OCI-LY7 (cell line): ENCODE measurements at regions not wholly inside any gene's neighbourhood (a gene's known extent, or its start where the extent isn't known, plus 50 kb on each side); places are given as distances from the start of the nearest gene placed in this dataset.
"Not testable (repeated sequence)": the region's sequence is repeated elsewhere in the genome, so short reads cannot be mapped to it uniquely, and the experiment has no call there.

ENCODE experiments used
- BruUV-seq: library from RNA; stranded (reverse); fragments of 400-500 nt; replicated peaks from 2 replicates; lab custom pipeline; 2021; lab: Mats Ljungman, UMichigan
- CTCF ChIA-PET: fragments of 300-600 bp; sonication (Branson Sonifier 250); formaldehyde crosslinking; loops from one replicate; lab custom pipeline; 2022; ENCODE audit warnings: antibody characterized with exemption; ENCODE audit not compliant: unreplicated experiment; lab: Charles Lee
- POLR2A ChIA-PET: fragments of 300-600 bp; sonication (Branson Sonifier 250); formaldehyde crosslinking; loops from one replicate; lab custom pipeline; 2022; ENCODE audit warnings: antibody characterized with exemption; lab: Charles Lee
- DNase-seq: peaks from one replicate; pipeline ENCODE4 v3.0.0-alpha.2; 2015; ENCODE audit warnings: low spot score
- H2AFZ ChIP-seq: fragments of 200-600 bp; sonication (generic), shearing (Covaris generic); 2 replicates; pipeline ENCODE4 v1.6.1; 2014; ENCODE audit warnings: mild to moderate bottlenecking, antibody characterized with exemption, low read length, moderate library complexity
- H3K27ac ChIP-seq: fragments of 200-600 bp; sonication (generic); 2 replicates; pipeline ENCODE4 v1.5.1; 2014; ENCODE audit warnings: mixed run types, low read depth, mild to moderate bottlenecking, moderate library complexity, low read length, inconsistent platforms; ENCODE audit not compliant: poor library complexity, severe bottlenecking
- H3K36me3 ChIP-seq: fragments of 200-600 bp; sonication (generic); 2 replicates; pipeline ENCODE4 v1.6.1; 2014; ENCODE audit warnings: mild to moderate bottlenecking, antibody characterized with exemption, low read length, moderate library complexity, mixed read lengths; ENCODE audit not compliant: insufficient read depth
- H3K4me1 ChIP-seq: fragments of 200-600 bp; sonication (generic); 2 replicates; pipeline ENCODE4 v1.5.1; 2014; ENCODE audit warnings: mild to moderate bottlenecking, low read length; ENCODE audit not compliant: insufficient read depth, poor library complexity, severe bottlenecking
- H3K4me2 ChIP-seq: fragments of 200-600 bp; sonication (generic); 2 replicates; pipeline ENCODE4 v1.6.1; 2014; ENCODE audit warnings: mild to moderate bottlenecking, low read length
- H3K4me3 ChIP-seq: fragments of 200-600 bp; sonication (generic); 2 replicates; pipeline ENCODE4 v1.5.1; 2014; ENCODE audit warnings: mild to moderate bottlenecking, low read depth, low read length; ENCODE audit not compliant: poor library complexity, severe bottlenecking
- H3K79me2 ChIP-seq: fragments of 200-600 bp; sonication (generic); 2 replicates; pipeline ENCODE4 v1.6.1; 2016; ENCODE audit warnings: low read depth, mild to moderate bottlenecking, low read length, moderate library complexity, mixed read lengths; ENCODE audit not compliant: insufficient read depth
- H3K9me2 ChIP-seq: fragments of 200-600 bp; sonication (generic); 2 replicates; pipeline ENCODE4 v1.6.1; 2016; ENCODE audit warnings: mild to moderate bottlenecking, low read length, mixed read lengths; ENCODE audit not compliant: insufficient read depth
- H3K9me3 ChIP-seq: fragments of 200-600 bp; sonication (generic); 2 replicates; pipeline ENCODE4 v1.6.1; 2014; ENCODE audit warnings: mild to moderate bottlenecking, mixed run types, low read length, mixed read lengths
- H4K20me1 ChIP-seq: fragments of 200-600 bp; sonication (generic); 2 replicates; pipeline ENCODE4 v1.6.1; 2014; ENCODE audit warnings: mild to moderate bottlenecking, antibody characterized with exemption, low read length, moderate library complexity, mixed read lengths; ENCODE audit not compliant: insufficient read depth
- EZH2phosphoT487 ChIP-seq: fragments of 200-600 bp; sonication (generic); IDR thresholded peaks from 2 replicates; pipeline ENCODE4 v1.6.1; 2018; ENCODE audit warnings: low read depth, borderline replicate concordance, mild to moderate bottlenecking, mixed run types, antibody characterized with exemption, low read length, moderate library complexity, mixed read lengths
- intact Hi-C: fragments of 100-400 bp; cut with micrococcal nuclease; formaldehyde crosslinking; loops from one replicate; pipeline ENCODE4 v1.10.0; 2022; ENCODE audit not compliant: unreplicated experiment
- TF ChIP-seq, protein P1 (sequence below): fragments of 200-600 bp; sonication (generic); conservative IDR thresholded peaks from 2 replicates; pipeline ENCODE4 v1.5.1; 2014; ENCODE audit warnings: mild to moderate bottlenecking, antibody characterized with exemption, low read length, moderate library complexity, mixed read lengths

DNA sequence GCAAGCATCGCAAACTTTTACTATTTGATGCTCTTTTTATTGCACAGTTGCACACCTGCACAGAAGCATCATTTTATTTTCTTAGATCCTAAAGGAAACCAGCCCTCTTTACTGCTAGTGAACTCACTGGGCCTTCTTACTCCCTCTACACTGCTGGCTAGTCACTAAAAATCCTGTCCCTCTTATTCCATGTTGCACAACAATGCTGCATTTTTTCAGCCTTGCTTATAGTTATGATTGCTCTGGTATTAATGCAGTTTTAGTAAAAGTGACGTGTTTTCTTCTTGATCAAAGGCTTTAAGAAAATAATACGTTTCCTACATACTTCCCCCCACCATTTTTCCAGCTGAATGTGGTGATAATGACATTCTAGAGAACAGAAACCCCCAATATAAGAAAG is 132.9 kb upstream of the FAM3C start:
- DNase-seq: no peak
- CTCF ChIA-PET: no interaction called here
- Histone ChIP-seq H3K4me3 (no peak overlapping the region), H2AFZ (no peak overlapping the region), H4K20me1 (no peaks in the 10 kb centered on the region), H3K9me2 (no peaks in the 10 kb centered on the region), H3K9me3 (no peaks in the 10 kb centered on the region), H3K79me2 (no peaks in the 10 kb centered on the region), H3K36me3 (no peaks in the 10 kb centered on the region), H3K4me1 (no peaks in the 10 kb centered on the region), H3K27ac (no peak overlapping the region), H3K4me2 (no peak overlapping the region)
- BruUV-seq: no TSS peak
- POLR2A ChIA-PET: no interaction called here
- intact Hi-C loops: no loop called here
- TF ChIP-seq, protein P1, sequence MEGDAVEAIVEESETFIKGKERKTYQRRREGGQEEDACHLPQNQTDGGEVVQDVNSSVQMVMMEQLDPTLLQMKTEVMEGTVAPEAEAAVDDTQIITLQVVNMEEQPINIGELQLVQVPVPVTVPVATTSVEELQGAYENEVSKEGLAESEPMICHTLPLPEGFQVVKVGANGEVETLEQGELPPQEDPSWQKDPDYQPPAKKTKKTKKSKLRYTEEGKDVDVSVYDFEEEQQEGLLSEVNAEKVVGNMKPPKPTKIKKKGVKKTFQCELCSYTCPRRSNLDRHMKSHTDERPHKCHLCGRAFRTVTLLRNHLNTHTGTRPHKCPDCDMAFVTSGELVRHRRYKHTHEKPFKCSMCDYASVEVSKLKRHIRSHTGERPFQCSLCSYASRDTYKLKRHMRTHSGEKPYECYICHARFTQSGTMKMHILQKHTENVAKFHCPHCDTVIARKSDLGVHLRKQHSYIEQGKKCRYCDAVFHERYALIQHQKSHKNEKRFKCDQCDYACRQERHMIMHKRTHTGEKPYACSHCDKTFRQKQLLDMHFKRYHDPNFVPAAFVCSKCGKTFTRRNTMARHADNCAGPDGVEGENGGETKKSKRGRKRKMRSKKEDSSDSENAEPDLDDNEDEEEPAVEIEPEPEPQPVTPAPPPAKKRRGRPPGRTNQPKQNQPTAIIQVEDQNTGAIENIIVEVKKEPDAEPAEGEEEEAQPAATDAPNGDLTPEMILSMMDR: no peak
- TF ChIP-seq EZH2phosphoT487: no peak

DNA sequence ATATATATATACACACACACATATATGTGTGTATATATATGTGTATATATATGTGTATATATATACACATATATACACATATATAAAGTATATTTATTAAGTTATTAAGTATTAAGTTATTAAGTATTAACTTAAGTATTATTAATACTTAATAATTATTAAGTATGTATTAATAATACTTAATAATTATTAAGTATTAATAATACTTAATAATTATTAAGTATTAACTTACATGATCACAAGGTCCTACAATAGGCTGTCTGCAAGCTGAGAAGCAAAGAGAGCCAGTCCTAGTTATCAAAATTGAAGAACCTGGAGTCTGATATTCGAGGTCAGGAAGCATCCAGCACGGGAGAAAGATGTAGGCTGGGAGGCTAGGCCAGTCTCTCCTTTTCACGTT is 130.1 kb upstream of the FAM3C start:
- BruUV-seq: not testable (repeated sequence)

DNA sequence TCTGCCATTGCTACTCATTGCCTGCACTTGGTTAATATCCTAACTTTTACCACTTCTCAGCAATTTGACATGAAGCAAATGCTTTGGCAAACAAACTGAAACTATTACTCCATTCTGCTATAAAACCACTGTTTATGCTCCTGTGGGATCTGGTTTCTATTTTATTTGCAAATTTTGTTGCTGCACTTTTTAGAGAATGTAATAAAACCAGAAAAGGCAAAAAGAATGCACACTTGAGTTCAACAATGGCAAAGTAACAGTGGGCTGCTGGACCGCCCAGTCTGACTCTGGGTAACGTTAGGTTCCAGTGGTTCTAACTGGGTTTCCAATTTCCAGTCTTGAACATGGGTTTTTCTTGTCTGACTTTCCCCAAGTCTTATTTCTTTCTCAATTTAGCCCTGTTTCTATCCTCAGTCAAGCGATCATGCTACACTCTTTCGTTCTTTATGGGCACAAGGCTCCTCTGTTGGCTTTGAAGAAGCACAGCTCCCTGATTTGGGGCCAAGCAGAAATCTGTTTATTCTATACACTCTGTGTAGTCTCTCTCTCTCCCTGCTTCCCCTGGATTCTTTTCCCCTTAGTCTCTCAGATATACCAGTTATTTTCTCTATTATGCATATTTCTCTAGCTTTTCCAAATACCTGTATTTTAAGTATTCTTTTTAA is 129.2 kb upstream of the FAM3C start:
- no peak for DNase-seq
- no peak for TF ChIP-seq EZH2phosphoT487
- TF ChIP-seq, protein P1: no peak
- POLR2A ChIA-PET: no interaction called here
- Histone ChIP-seq H3K9me3 (no peaks in the 10 kb centered on the region), H3K27ac (no peak overlapping the region), H3K4me1 (no peaks in the 10 kb centered on the region), H3K9me2 (no peaks in the 10 kb centered on the region), H3K4me3 (no peak overlapping the region), H4K20me1 (no peaks in the 10 kb centered on the region), H3K79me2 (no peaks in the 10 kb centered on the region), H3K36me3 (no peaks in the 10 kb centered on the region), H3K4me2 (no peak overlapping the region), H2AFZ (no peak overlapping the region)
- CTCF ChIA-PET: no interaction called here
- intact Hi-C loops: no loop called here
- no TSS peak for BruUV-seq

More for the DNA sequence above, 130.1 kb upstream of the FAM3C start:
- H4K20me1 ChIP-seq, H3K36me3 ChIP-seq, H3K79me2 ChIP-seq, intact Hi-C loops, POLR2A ChIA-PET, H3K4me3 ChIP-seq, CTCF ChIA-PET, H3K9me2 ChIP-seq, H2AFZ ChIP-seq, H3K4me2 ChIP-seq, DNase-seq, H3K9me3 ChIP-seq, H3K4me1 ChIP-seq, H3K27ac ChIP-seq: not testable (repeated sequence)
